ENCODE measurements at regions not wholly inside any gene's neighbourhood (a gene's known extent, or its start where the extent isn't known, plus 50 kb on each side); places are given as distances from the start of the nearest gene placed in this dataset.

GRCh38 chr9:710951-711745 lies 130.3 kb upstream of the DMRT1 start:
- Histone ChIP-seq H3K9me2 (replicated peaks; ENCODE audit: low read depth, low read length) (no peaks in the 10 kb centered on the region), H3K9me3 (ENCODE audit: insufficient read depth, low read depth, low read length) (no peaks in the 10 kb centered on the region), H3K27me3 (ENCODE audit: insufficient read depth, low read length, poor library complexity, severe bottlenecking) (no peaks in the 10 kb centered on the region), H3K36me3 (ENCODE audit: insufficient read depth, low read length) (peaks cover 13% of the 10 kb centered on the region; the same call in 1 of the 2 replicates), H3K79me2 (ENCODE audit: insufficient read depth, low read length) (peaks cover 93% of the 10 kb centered on the region), H2AFZ (ENCODE audit: low read length) (no peak overlapping the region), H4K20me1 (ENCODE audit: insufficient read depth, low read length, poor library complexity, severe bottlenecking) (no peaks in the 10 kb centered on the region), H3K4me1 (ENCODE audit: insufficient read depth, low read length, poor library complexity, severe bottlenecking) (peaks cover 73% of the 10 kb centered on the region), H3K9ac (ENCODE audit: low read depth, low read length, poor library complexity, severe bottlenecking) (no peak overlapping the region), H3F3A (ENCODE audit: low read depth) (no peaks in the 10 kb centered on the region; the same call in 1 of the 2 replicates), H3K4me3 (ENCODE audit: low read length, poor library complexity, severe bottlenecking) (peak overlapping the region; percentile 60), H3K4me2 (ENCODE audit: low read depth, low read length, poor library complexity, severe bottlenecking) (peak overlapping the region; percentile 99)
- no peak for TF ChIP-seq CTCF (conservative IDR thresholded peaks at IDR 0.05; ENCODE audit: low read length)
- no peak for TF ChIP-seq EZH2phosphoT487 (IDR thresholded peaks at IDR 0.05; ENCODE audit: borderline replicate concordance)

- Histone ChIP-seq H3K9ac (ENCODE audit: low read depth, low read length, poor library complexity, severe bottlenecking) (no peak overlapping the region), H4K20me1 (ENCODE audit: insufficient read depth, low read length, poor library complexity, severe bottlenecking) (no peaks in the 10 kb centered on the region), H3K4me2 (ENCODE audit: low read depth, low read length, poor library complexity, severe bottlenecking) (peak overlapping the region; percentile 99), H3K9me3 (ENCODE audit: insufficient read depth, low read depth, low read length) (no peaks in the 10 kb centered on the region), H3K4me3 (ENCODE audit: low read length, poor library complexity, severe bottlenecking) (peak overlapping the region; percentile 60), H2AFZ (ENCODE audit: low read length) (no peak overlapping the region), H3K27me3 (ENCODE audit: insufficient read depth, low read length, poor library complexity, severe bottlenecking) (no peaks in the 10 kb centered on the region), H3K4me1 (ENCODE audit: insufficient read depth, low read length, poor library complexity, severe bottlenecking) (peaks cover 78% of the 10 kb centered on the region), H3F3A (ENCODE audit: low read depth) (no peaks in the 10 kb centered on the region; the same call in 1 of the 2 replicates), H3K79me2 (ENCODE audit: insufficient read depth, low read length) (peaks cover 93% of the 10 kb centered on the region), H3K36me3 (ENCODE audit: insufficient read depth, low read length) (peaks cover 13% of the 10 kb centered on the region; the same call in 1 of the 2 replicates), H3K9me2 (replicated peaks; ENCODE audit: low read depth, low read length) (no peaks in the 10 kb centered on the region)
- TF ChIP-seq EZH2phosphoT487 (IDR thresholded peaks at IDR 0.05; ENCODE audit: borderline replicate concordance): no peak
- no peak for TF ChIP-seq CTCF (conservative IDR thresholded peaks at IDR 0.05; ENCODE audit: low read length)
Measured at GRCh38 chr9:711761-712553, 129.5 kb upstream of the DMRT1 start.

- H3K4me2 ChIP-seq (ENCODE audit: low read depth, low read length, poor library complexity, severe bottlenecking): peak overlapping the region; percentile 99
Measured at GRCh38 chr9:712643-713042, 128.9 kb upstream of the DMRT1 start.

More at GRCh38 chr9:712643-713042, 128.9 kb upstream of the DMRT1 start:
- Histone ChIP-seq H3K9me2 (replicated peaks; ENCODE audit: low read depth, low read length) (no peaks in the 10 kb centered on the region), H4K20me1 (ENCODE audit: insufficient read depth, low read length, poor library complexity, severe bottlenecking) (no peaks in the 10 kb centered on the region), H3F3A (ENCODE audit: low read depth) (no peaks in the 10 kb centered on the region; the same call in 1 of the 2 replicates), H3K27me3 (ENCODE audit: insufficient read depth, low read length, poor library complexity, severe bottlenecking) (no peaks in the 10 kb centered on the region), H3K4me1 (ENCODE audit: insufficient read depth, low read length, poor library complexity, severe bottlenecking) (peaks cover 84% of the 10 kb centered on the region), H2AFZ (ENCODE audit: low read length) (no peak overlapping the region), H3K4me3 (ENCODE audit: low read length, poor library complexity, severe bottlenecking) (peak overlapping the region; percentile 60), H3K9ac (ENCODE audit: low read depth, low read length, poor library complexity, severe bottlenecking) (peak overlapping the region; percentile 32), H3K9me3 (ENCODE audit: insufficient read depth, low read depth, low read length) (no peaks in the 10 kb centered on the region), H3K36me3 (ENCODE audit: insufficient read depth, low read length) (peaks cover 13% of the 10 kb centered on the region; the same call in 1 of the 2 replicates), H3K79me2 (ENCODE audit: insufficient read depth, low read length) (peaks cover 96% of the 10 kb centered on the region)
- TF ChIP-seq CTCF (conservative IDR thresholded peaks at IDR 0.05; ENCODE audit: low read length): no peak
- TF ChIP-seq EZH2phosphoT487 (IDR thresholded peaks at IDR 0.05; ENCODE audit: borderline replicate concordance): no peak
